ENCODE measurements at regions not wholly inside any gene's neighbourhood (a gene's known extent, or its start where the extent isn't known, plus 50 kb on each side); places are given as distances from the start of the nearest gene placed in this dataset.
"Not testable (repeated sequence)": the region's sequence is repeated elsewhere in the genome, so short reads cannot be mapped to it uniquely, and the experiment has no call there.

DNA sequence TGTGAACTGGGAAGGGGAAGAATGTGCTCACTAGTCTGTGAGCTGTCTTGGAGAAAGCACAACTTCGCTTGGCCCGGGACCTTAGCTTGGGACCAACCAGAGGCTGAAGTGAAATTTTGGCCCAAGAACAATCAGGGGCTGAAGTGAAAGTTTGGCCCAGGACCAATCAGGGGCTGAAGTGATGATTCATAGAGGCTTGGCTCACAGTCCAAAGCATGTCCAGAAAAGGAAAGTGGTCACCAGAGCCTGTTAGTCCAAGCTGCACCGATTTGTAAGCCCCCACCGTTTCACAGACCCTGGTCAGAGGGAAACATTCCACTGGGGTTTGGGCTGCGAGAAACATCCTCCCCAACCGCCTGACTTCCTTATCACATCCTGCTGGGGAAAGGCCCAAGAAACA, 763.3 kb downstream of the SPATA31A7 start:
- intact Hi-C loops (cut with DNase I); DNase-seq (ENCODE audit: low spot score); ATAC-seq: not testable (repeated sequence)

DNA sequence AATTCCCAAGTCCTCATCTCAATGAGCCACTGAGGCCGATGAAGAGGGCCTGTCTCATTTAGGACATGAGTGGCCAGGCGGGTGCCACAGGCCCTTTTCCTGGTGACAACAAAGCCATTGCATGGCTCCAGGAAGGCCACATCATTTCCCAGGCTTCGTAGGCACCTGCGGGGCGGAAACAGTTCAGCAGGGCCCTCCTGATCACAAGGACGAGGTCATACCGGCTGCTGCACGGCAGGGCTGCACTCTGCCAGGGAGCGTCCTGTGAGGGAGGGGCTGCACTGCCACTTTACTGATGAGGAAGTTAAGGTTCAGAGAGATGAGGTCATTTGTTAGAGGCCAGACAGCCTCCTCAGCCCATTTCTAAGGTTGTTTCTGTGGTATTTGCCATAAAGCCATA, 781.8 kb downstream of the SPATA31A7 start:
- DNase-seq (ENCODE audit: low spot score); ATAC-seq; intact Hi-C loops (cut with DNase I): not testable (repeated sequence)

DNA sequence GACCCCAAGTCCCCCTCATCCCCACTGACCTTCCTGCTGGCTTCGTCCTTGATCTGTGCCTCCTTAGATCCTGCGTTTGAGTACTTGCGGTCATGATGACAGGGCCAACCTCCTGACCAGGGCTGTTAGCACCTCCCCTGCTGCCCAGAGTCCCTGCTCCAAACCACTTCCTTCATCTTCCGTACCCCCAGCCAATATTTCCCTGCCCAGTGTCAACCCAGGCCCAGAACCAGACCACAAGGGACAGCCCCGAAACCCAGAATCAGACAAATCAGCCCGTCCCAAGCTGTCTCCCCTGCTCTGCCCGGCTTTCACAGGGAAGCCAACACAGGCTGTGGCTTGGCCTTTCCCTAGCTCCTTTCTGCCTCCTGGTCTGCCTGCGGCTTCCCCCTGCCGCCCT, 784.7 kb downstream of the SPATA31A7 start:
- DNase-seq (ENCODE audit: low spot score), result peak; percentile 13
- ATAC-seq; intact Hi-C loops (cut with DNase I): not testable (repeated sequence)

DNA sequence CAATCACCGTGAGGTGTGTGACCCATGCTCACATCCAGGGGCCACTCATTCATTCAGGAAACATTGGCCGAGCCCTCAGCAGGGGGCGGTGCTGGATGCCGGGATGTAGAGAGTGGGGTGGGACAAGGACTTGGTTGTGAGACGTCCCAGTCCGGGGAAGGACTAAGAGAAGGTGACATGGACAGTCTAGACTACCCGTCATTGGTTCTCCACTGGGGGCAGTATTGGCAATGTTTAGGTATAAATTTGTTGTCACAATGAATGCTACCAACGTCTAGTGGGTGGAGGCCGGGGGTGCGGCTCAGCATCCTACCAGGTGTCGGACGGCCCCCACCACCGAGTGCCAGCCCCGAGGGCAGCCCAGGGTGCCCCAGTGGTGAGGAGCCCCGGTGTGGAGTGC, 786.5 kb downstream of the SPATA31A7 start:
- ATAC-seq; DNase-seq (ENCODE audit: low spot score); intact Hi-C loops (cut with DNase I): not testable (repeated sequence)

DNA sequence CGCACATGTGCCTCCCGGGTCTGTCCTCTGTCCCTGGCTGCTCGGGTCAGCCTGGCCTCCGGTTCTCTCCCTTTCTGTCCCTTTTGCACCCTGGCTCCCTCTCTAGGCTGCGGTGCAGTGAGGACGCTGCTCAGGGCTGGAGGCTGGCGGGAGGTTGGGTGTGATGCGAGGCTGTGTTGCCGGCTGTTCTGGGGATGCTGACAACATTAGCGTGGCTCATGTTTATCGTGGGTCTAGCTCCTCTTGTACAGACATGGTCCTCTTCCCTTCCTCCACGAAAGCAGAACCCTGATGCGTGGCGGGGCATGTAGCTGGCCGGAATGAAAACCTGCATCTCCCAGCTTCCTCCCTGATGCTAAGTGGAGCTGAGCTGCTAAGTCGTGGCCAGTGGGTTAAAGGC, 792.9 kb downstream of the SPATA31A7 start:
- ATAC-seq; intact Hi-C loops (cut with DNase I): not testable (repeated sequence)
- peak; percentile 25 for DNase-seq (ENCODE audit: low spot score)

DNA sequence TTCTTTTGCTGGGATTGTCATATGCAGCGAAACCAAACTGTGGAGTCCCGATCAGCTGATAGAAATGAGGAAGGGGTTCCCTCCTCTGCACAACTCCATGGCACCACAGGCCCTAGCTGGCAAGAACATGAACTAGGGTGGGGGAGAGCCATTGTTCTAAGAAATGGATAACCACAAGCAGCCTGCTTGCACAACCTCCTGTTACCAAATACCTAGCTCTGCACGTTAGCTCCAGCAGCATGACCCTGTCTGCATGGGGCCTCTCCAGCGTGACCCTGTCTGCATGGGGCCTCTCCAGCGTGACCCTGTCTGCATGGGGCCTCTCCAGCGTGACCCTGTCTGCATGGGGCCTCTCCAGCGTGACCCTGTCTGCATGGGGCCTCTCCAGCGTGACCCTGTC, 793.6 kb downstream of the SPATA31A7 start:
- intact Hi-C loops (cut with DNase I); DNase-seq (ENCODE audit: low spot score); ATAC-seq: not testable (repeated sequence)

DNA sequence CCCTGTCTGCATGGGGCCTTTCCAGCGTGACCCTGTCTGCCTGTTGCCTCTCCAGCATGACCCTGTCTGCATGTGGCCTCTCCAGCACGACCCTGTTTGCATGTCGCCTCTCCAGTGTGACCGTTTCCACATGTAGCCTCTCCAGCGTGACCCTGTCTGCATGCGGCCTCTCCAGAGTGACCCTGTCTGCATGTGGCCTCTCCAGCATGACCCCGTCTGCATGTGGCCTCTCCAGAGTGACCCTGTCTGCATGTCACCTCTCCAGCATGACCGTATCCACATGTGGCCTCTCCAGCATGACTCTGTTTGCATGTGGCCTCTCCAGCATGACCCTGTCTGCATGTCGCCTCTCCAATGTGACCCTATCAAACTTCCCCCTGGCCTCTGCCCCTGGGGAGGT, 794.1 kb downstream of the SPATA31A7 start:
- intact Hi-C loops (cut with DNase I); ATAC-seq: not testable (repeated sequence)
- peak; percentile 27 for DNase-seq (ENCODE audit: low spot score)

DNA sequence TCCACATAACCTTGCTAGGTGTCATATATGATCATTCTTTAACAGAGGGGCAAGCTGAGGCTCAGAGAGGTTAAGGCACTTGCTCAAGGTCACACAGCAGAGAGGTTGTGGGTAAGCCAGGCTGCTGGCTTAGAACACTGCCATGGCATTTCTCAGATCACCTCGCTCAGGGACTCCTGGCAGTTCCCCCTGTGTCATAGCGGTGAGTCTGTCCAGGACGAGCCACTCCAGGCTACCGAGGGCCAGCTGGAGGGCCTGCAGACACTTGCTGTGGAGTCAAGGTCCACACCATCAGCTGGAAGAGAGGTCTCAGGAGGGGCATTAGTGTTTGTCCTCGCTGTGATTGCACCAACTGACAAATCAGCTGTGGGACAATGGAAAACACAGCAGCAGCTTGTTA, 794.7 kb downstream of the SPATA31A7 start:
- ATAC-seq; DNase-seq (ENCODE audit: low spot score); intact Hi-C loops (cut with DNase I): not testable (repeated sequence)

DNA sequence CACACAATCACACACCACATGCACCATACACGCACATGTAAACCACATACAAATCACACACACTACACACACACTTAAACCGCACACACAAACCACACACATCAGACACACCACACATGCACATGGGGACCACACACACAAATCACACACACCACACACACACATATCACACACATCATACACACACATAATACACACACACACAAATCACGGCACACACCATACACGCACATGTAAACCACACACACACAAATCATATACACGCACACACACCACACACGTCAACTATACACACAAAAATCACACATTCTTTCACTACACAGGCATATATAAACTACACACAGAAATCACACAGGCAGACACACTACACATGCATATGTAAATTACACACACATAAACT, 802.3 kb downstream of the SPATA31A7 start:
- DNase-seq (ENCODE audit: low spot score); intact Hi-C loops (cut with DNase I); ATAC-seq: not testable (repeated sequence)

DNA sequence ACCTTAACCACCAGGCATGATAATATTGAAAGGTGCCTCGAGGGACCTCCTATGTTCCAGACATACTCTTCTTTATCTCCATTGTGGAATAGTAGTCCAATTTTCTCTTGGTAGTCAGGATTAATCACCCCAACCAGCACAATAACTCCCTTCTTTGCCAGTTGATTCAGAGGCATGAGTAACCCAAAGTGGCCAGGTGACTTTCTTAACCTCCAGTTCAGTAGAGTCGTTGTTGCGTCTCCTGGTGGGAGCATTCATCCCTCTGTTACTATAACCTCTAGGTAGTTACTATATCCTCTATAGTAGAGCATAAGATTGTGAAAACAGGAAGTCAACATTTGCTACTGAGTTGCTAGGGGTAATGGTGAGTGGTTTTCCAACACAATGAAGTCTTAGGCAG, 842.6 kb downstream of the SPATA31A7 start:
- intact Hi-C loops (cut with DNase I); DNase-seq (ENCODE audit: low spot score); ATAC-seq: not testable (repeated sequence)

DNA sequence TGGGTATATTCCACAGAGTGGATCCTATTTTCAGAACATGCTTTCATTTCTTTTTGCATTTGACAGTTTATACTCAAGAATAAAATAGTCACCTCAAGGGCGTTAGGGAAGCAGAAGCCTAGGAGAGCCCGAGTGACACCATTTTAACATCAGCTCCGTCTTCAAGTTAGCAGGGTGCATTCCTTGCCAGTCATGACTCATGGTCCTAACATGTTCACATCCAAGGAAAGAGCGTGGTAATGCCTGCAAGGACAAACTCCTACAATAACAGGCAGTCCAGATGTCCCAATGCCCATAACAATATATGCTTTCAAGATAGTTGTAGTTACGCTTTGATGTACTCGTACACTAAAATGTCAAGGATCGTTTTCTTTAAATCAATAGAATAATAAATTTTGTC, 848.4 kb downstream of the SPATA31A7 start:
- intact Hi-C loops (cut with DNase I); ATAC-seq; DNase-seq (ENCODE audit: low spot score): not testable (repeated sequence)

DNA sequence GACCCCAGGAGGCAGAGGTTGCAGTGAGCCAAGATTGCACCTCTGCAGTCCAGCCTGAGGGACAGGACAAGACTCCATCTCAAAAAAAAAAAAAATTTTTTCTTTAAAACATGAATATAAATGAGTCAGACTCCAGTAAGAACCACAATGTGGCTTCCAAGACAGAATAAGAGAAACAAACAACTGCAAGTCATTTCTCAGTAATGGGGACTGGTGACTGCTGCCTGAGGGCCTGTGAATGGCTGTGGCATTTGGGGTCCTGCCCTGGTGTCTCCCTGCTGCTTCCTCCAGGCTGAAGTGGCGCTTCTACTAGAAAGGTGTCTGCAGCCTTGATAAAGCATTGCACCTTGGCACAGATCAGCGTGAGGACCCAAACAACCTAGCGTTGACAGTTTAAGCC, 868.3 kb downstream of the SPATA31A7 start:
- DNase-seq (ENCODE audit: low spot score); ATAC-seq; intact Hi-C loops (cut with DNase I): not testable (repeated sequence)

DNA sequence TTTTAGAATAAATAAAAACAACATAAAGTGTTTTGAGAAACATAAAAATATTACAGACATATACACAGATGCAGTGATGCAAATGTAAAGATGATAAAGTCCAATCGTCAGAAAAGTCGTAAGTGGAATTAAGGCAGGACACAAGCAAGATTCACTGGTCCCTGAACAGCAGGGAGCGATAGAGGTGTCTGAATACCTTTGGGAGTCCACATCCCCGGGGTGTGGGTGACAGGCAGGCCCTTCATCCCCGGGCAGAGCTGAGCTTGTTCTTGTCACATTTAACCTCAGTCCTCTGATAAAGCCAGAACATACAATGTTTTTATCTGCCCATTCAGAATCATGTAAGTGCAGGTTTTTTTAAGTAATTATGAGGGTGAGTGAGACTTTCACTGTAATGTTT, 881.2 kb downstream of the SPATA31A7 start:
- intact Hi-C loops (cut with DNase I); DNase-seq (ENCODE audit: low spot score); ATAC-seq: not testable (repeated sequence)

DNA sequence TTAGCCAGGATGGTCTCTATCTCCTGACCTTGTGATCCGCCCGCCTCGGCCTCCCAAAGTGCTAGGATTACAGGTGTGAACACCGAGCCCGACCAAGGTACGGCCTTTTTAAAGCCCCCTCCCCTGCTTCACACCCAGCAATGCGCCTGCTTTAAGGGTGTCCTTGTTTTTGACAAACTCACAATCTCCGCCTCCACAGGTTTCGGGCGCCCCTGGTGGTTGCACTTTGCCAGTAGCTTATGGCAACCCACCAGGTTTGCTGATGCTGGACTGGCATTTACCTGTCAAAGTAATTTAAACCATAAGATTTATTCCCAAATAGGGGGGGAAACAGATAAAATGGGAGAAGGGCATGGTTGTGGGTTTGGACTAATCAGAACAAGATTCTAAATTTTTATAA, 883.6 kb downstream of the SPATA31A7 start:
- ATAC-seq; intact Hi-C loops (cut with DNase I); DNase-seq (ENCODE audit: low spot score): not testable (repeated sequence)

DNA sequence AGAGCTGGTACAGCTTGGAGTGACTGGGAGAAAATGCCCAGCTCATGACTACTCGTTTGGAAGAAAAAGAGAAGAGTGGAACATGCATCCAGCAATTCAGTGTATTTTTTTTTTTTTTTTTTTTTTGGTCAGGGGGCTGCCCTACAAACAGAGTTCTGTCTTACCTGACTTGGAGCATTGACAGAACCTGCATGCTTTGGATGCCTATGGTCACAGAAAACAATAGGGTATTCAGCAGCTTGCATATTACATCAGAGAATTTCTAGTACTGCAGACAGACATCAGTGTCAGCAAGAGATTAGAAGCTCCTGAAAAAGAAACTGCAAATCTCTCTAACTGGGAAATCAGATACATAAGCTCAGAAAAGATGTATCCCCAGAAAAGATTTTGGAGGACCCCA, 894.4 kb downstream of the SPATA31A7 start:
- DNase-seq (ENCODE audit: low spot score); ATAC-seq: not testable (repeated sequence)

DNA sequence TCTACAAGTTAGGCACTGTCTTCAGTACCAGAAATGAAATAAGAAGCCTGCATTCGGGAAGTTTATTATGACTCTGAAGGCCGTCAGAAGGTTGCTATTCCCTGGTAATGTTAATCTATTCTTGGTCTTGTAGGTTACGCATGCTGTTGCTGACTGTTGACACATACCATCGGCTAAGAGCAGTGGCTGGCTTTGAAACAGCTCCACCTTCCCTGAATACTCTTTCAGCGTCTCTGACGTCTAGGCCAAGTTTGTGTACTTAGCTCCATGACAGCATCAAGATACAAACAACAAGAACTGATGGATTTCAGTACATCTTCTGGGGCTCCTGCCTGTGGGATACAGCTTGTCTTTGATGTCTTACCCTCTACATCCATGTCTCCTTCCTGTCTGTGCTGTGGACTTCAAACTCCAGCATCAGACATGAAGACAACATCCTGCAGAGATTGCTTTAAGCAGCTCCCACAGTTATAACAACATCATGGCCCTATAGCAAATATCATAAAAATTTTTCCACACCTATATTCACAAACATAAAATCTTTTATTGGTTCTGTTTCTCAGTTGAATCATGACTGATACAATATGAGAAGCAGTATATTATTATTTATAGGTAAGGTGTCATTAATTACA, 906.0 kb downstream of the SPATA31A7 start:
- ATAC-seq; DNase-seq (ENCODE audit: low spot score); intact Hi-C loops (cut with DNase I): not testable (repeated sequence)

More for the DNA sequence above, 894.4 kb downstream of the SPATA31A7 start:
- intact Hi-C loops (cut with DNase I), result not testable (repeated sequence)

DNA sequence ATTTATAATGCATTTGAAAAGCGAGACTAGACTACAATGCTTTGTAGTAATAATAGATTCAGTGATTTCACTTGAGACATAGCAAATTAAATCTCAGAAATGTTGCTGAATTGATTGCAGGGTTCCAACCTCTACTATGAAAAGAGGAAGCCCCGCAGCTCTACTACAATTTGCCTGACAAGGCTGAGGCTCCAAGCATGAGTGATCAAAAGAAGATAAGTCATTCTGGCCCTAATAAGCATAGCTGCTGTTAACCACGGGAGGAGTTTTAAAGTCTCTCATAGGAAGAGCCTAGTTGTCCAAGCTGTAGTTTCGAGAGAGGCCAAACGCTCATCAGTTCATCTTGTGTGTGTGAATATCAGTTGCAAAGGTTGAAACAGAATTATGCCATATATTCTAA, 920.6 kb downstream of the SPATA31A7 start:
- intact Hi-C loops (cut with DNase I); ATAC-seq; DNase-seq (ENCODE audit: low spot score): not testable (repeated sequence)

DNA sequence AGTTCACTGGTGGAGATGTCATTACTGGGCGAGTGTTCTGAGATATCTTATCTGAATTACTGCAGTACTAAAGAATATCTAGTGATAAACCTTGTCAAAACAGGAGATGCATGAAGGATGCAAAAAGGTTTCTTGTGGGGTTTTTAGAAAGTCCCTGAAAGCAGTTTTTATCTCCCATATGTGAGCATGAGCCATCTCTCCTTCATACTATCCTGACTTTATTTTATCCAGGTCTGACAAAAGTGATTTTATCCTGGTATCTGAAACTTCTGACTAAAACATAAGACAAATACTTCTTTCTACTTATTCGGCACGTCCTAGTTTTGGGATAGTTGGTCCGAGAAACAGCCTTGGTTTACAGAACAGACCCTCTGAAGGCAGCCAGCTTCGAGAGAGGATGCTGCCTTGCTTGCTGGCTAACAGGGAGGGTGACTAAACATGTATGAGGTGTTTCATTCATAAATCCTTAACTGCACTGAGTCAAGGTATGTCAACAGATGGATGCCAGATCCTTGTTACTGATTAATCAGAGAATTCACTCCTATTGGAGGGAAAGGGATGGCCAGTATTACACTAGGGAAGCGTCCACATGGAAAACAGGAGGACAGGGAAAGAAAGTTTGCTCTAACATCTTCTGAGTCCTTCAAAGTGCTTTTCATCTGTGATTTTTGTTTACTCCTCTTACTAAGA, 927.3 kb downstream of the SPATA31A7 start:
- intact Hi-C loops (cut with DNase I); ATAC-seq; DNase-seq (ENCODE audit: low spot score): not testable (repeated sequence)

DNA sequence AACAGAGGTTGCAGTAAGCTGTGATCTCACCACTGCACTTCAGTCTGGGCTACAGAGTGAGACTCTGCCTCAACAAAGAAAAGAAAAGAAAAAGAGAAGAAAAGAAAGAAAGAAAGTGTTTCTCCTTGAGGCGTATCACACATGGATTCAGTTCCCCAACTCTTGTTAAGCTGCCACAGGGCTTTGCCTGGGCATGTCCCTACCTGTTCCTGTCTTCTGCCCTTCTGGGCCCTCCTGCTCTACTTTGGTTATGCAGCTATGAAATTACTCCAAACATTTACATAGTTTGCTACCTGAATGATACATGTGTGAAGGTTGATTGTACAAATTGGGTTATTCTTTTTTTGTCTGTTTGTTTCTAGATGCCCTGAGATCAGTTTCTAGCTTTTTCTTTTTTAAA, 929.8 kb downstream of the SPATA31A7 start:
- intact Hi-C loops (cut with DNase I); ATAC-seq; DNase-seq (ENCODE audit: low spot score): not testable (repeated sequence)
